A673 (cell line): ENCODE measurements at regions not wholly inside any gene's neighbourhood (a gene's known extent, or its start where the extent isn't known, plus 50 kb on each side); places are given as distances from the start of the nearest gene placed in this dataset.

Experiments
- BruUV-seq: library from RNA; stranded (reverse); fragments of 400-500 nt; replicated peaks from 2 replicates; lab custom pipeline; 2021; lab: Mats Ljungman, UMichigan
- CTCF ChIA-PET: fragments of 300-600 bp; sonication (Branson Sonifier 250); formaldehyde crosslinking; loops from one replicate; lab custom pipeline; 2022; ENCODE audit warnings: antibody characterized with exemption; lab: Charles Lee
- POLR2A ChIA-PET: fragments of 300-600 bp; sonication (Branson Sonifier 250); formaldehyde crosslinking; loops from one replicate; lab custom pipeline; 2022; ENCODE audit warnings: antibody characterized with exemption; ENCODE audit not compliant: low non-redundant PET; lab: Charles Lee
- DNase-seq: peaks from one replicate; pipeline ENCODE4 v3.0.0-alpha.2; 2015; ENCODE audit warnings: low spot score
- H3K27ac ChIP-seq: fragments of 200-600 bp; sonication (generic); 2 replicates; pipeline ENCODE4 v1.5.1; 2016; ENCODE audit warnings: mixed run types, low read depth, mild to moderate bottlenecking, mixed read lengths, antibody characterized with exemption, low read length; ENCODE audit not compliant: poor library complexity, severe bottlenecking
- H3K27me3 ChIP-seq: fragments of 200-600 bp; sonication (generic); replicated peaks from 2 replicates; pipeline ENCODE4 v1.6.1; 2017; ENCODE audit warnings: mixed run types, low read depth, mild to moderate bottlenecking, mixed read lengths, antibody characterized with exemption, low read length; ENCODE audit not compliant: insufficient read depth, poor library complexity
- H3K36me3 ChIP-seq: fragments of 200-600 bp; sonication (generic); 2 replicates; pipeline ENCODE4 v1.6.1; 2016; ENCODE audit warnings: mixed run types, mild to moderate bottlenecking, mixed read lengths, antibody characterized with exemption, low read length; ENCODE audit not compliant: insufficient read depth, poor library complexity, severe bottlenecking
- H3K4me1 ChIP-seq: fragments of 200-600 bp; sonication (generic); 2 replicates; pipeline ENCODE4 v1.6.1; 2017; ENCODE audit warnings: mixed run types, mild to moderate bottlenecking, mixed read lengths, antibody characterized with exemption, low read length; ENCODE audit not compliant: insufficient read depth, poor library complexity, severe bottlenecking
- H3K4me3 ChIP-seq: fragments of 200-600 bp; sonication (generic); 2 replicates; pipeline ENCODE4 v1.5.1; 2016; ENCODE audit warnings: low read depth, mixed run types, mild to moderate bottlenecking, mixed read lengths, low read length; ENCODE audit not compliant: poor library complexity, severe bottlenecking
- H3K9me3 ChIP-seq: fragments of 200-600 bp; sonication (generic); 2 replicates; pipeline ENCODE4 v1.6.1; 2016; ENCODE audit warnings: mixed run types, low read depth, mild to moderate bottlenecking, mixed read lengths, antibody characterized with exemption, low read length; ENCODE audit not compliant: poor library complexity, severe bottlenecking
- EZH2 ChIP-seq: fragments of 200-600 bp; sonication (generic); IDR thresholded peaks from 2 replicates; pipeline ENCODE4 v1.6.1; 2017; ENCODE audit warnings: borderline replicate concordance, low read depth, mild to moderate bottlenecking, mixed read lengths, antibody characterized with exemption, low read length; ENCODE audit not compliant: poor library complexity, severe bottlenecking
- intact Hi-C: fragments of 100-400 bp; cut with micrococcal nuclease; formaldehyde crosslinking; loops from one replicate; pipeline ENCODE4 v1.10.0; 2022; ENCODE audit not compliant: unreplicated experiment
- TF ChIP-seq, protein P1 (sequence below): fragments of 300-800, 200-600 bp; sonication (generic); conservative IDR thresholded peaks from 2 replicates; pipeline ENCODE4 v1.5.1; 2017; ENCODE audit warnings: low read depth, mild to moderate bottlenecking, antibody characterized with exemption, low read length, moderate library complexity, mixed read lengths

DNA sequence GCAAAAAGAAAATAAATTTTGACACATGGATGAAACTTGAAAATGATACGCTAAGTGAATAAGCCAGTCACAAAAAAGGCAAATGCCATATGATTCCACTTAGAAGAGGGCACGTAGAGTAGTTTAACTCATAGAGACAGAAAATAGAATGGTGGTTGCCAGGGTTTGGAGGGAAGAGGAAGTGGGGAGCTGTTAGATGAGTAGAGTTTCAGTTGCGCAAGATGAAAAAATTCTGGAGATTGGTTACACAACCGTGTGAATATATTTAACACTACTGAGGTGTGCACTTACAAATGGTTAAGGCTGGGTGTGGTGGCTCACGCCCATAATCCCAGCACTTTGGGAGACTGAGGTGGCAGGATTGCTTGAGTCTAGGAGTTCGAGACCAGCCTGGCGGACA, 93.4 kb upstream of the TMEM132E start:
- Histone ChIP-seq H3K4me1 (no peaks in the 10 kb centered on the region), H3K9me3 (no peaks in the 10 kb centered on the region), H3K36me3 (no peaks in the 10 kb centered on the region), H3K27ac (no peak overlapping the region), H3K4me3 (no peak overlapping the region), H3K27me3 (peaks cover 6% of the 10 kb centered on the region)
- POLR2A ChIA-PET: no interaction called here
- TF ChIP-seq, protein P1, sequence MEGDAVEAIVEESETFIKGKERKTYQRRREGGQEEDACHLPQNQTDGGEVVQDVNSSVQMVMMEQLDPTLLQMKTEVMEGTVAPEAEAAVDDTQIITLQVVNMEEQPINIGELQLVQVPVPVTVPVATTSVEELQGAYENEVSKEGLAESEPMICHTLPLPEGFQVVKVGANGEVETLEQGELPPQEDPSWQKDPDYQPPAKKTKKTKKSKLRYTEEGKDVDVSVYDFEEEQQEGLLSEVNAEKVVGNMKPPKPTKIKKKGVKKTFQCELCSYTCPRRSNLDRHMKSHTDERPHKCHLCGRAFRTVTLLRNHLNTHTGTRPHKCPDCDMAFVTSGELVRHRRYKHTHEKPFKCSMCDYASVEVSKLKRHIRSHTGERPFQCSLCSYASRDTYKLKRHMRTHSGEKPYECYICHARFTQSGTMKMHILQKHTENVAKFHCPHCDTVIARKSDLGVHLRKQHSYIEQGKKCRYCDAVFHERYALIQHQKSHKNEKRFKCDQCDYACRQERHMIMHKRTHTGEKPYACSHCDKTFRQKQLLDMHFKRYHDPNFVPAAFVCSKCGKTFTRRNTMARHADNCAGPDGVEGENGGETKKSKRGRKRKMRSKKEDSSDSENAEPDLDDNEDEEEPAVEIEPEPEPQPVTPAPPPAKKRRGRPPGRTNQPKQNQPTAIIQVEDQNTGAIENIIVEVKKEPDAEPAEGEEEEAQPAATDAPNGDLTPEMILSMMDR: no peak
- TF ChIP-seq EZH2: no peak
- BruUV-seq: no TSS peak
- CTCF ChIA-PET: no interaction called here
- DNase-seq: no peak
- intact Hi-C loops: no loop called here

DNA sequence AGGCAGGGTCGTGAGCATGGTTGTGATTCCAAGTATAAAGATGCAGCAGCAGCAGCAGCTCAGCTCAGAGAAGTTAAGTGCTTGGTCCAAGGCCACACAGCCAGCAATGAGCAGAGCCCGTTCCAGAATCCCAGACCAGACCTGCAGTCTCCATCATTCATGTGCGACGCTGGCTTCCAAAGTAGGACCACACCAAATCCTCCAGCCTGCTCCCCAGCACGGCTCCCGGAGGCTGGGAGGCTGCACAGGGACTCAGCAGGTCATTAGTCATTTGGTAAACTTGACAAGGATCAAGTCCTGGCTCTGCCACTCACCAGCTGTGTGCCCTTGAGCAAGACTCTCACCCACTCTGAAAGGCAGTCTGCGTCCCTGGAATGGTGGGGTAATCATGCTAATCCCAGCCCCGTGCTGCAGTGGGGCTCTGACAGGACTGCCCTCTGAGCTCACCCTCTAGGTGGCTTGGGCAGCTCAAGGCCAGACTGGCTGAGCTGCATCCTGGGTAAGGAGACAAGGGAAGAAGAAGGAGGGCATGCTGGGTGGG, 95.1 kb upstream of the TMEM132E start:
- no peak for TF ChIP-seq EZH2
- TF ChIP-seq, protein P1: no peak
- H3K36me3 ChIP-seq: no peaks in the 10 kb centered on the region
- H3K4me3 ChIP-seq: no peak overlapping the region
- intact Hi-C loops: no loop called here
- CTCF ChIA-PET: no interaction called here
- BruUV-seq: no TSS peak
- peaks cover 6% of the 10 kb centered on the region for H3K27me3 ChIP-seq
- POLR2A ChIA-PET: no interaction called here
- H3K27ac ChIP-seq: no peak overlapping the region
- H3K9me3 ChIP-seq: no peaks in the 10 kb centered on the region
- no peaks in the 10 kb centered on the region for H3K4me1 ChIP-seq
- DNase-seq: no peak

DNA sequence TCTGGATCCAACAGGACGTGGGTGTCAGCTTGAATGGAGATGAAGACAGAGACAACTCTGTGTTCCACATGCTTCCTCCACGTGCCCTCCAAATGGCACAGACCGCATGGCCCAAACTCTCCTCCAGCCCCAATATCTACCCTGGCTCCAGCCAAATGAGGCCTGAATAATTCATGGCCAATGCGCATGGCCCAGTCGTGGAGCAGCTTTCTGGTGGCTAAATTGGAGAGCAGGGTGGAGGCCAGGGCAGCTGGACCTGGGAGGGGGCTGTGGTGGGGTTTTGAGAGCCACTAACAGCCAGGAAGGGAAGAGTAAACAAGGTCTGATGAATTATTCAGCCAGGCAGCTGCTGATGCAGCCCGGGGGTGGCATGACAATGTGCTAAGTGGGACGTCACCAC, 96.7 kb upstream of the TMEM132E start:
- Histone ChIP-seq H3K36me3 (no peaks in the 10 kb centered on the region), H3K4me3 (no peak overlapping the region), H3K4me1 (no peaks in the 10 kb centered on the region), H3K27ac (no peak overlapping the region), H3K9me3 (no peaks in the 10 kb centered on the region), H3K27me3 (peaks cover 6% of the 10 kb centered on the region)
- no TSS peak for BruUV-seq
- intact Hi-C loops: no loop called here
- POLR2A ChIA-PET: no interaction called here
- TF ChIP-seq, protein P1: no peak
- no peak for TF ChIP-seq EZH2
- CTCF ChIA-PET: no interaction called here
- no peak for DNase-seq
